ENCODE measurements at regions not wholly inside any gene's neighbourhood (a gene's known extent, or its start where the extent isn't known, plus 50 kb on each side); places are given as distances from the start of the nearest gene placed in this dataset.

- intact Hi-C loops (cut with DNase I), result no loop called here
- TF ChIP-seq CTCF (IDR thresholded peaks at IDR 0.05), result no peak
- no peak for ATAC-seq
- DNase-seq, result no peak
- Histone ChIP-seq H3K9me3 (no peaks in the 10 kb centered on the region), H3K27me3 (no peaks in the 10 kb centered on the region), H3K4me3 (no peak overlapping the region), H3K27ac (no peak overlapping the region), H3K4me1 (no peaks in the 10 kb centered on the region), H3K36me3 (no peaks in the 10 kb centered on the region)
These were observed 50.2 kb upstream of the FAM174B start for GRCh38 chr15:92705764-92706163.

- ATAC-seq (no peak), DNase-seq (no peak)
- no peaks in the 10 kb centered on the region for H3K27me3 ChIP-seq
- H3K27ac ChIP-seq, result no peak overlapping the region
- H3K9me3 ChIP-seq, result no peaks in the 10 kb centered on the region
- H3K4me1 ChIP-seq, result no peaks in the 10 kb centered on the region
- TF ChIP-seq CTCF (IDR thresholded peaks at IDR 0.05), result no peak
- no peaks in the 10 kb centered on the region for H3K36me3 ChIP-seq
- H3K4me3 ChIP-seq, result no peak overlapping the region
- intact Hi-C loops (cut with DNase I), result no loop called here
These were observed 50.6 kb upstream of the FAM174B start for GRCh38 chr15:92706201-92706600.

- H3K36me3 ChIP-seq, result no peaks in the 10 kb centered on the region
- no peaks in the 10 kb centered on the region for H3K9me3 ChIP-seq
- TF ChIP-seq CTCF (IDR thresholded peaks at IDR 0.05), result no peak
- H3K27me3 ChIP-seq, result no peaks in the 10 kb centered on the region
- no peaks in the 10 kb centered on the region for H3K4me1 ChIP-seq
- intact Hi-C loops (cut with DNase I), result no loop called here
- no peak for DNase-seq
- no peak for ATAC-seq
- no peak overlapping the region for H3K27ac ChIP-seq
- no peak overlapping the region for H3K4me3 ChIP-seq
These were observed 52.4 kb upstream of the FAM174B start for GRCh38 chr15:92707880-92708551.

GRCh38 chr15:92708635-92709034 is 53.1 kb upstream of the FAM174B start:
- Histone ChIP-seq H3K27ac (no peak overlapping the region), H3K4me3 (no peak overlapping the region), H3K9me3 (no peaks in the 10 kb centered on the region), H3K36me3 (no peaks in the 10 kb centered on the region), H3K27me3 (no peaks in the 10 kb centered on the region), H3K4me1 (no peaks in the 10 kb centered on the region)
- TF ChIP-seq CTCF (IDR thresholded peaks at IDR 0.05), result no peak
- ATAC-seq, result no peak
- no peak for DNase-seq
- intact Hi-C loops (cut with DNase I), result no loop called here

- Histone ChIP-seq H3K36me3 (no peaks in the 10 kb centered on the region), H3K27ac (no peak overlapping the region), H3K4me1 (peaks cover 3% of the 10 kb centered on the region), H3K27me3 (no peaks in the 10 kb centered on the region), H3K4me3 (no peak overlapping the region), H3K9me3 (no peaks in the 10 kb centered on the region)
- DNase-seq, result no peak
- no peak for ATAC-seq
- TF ChIP-seq CTCF (IDR thresholded peaks at IDR 0.05), result no peak
- intact Hi-C loops (cut with DNase I), result no loop called here
These were observed 53.7 kb upstream of the FAM174B start for GRCh38 chr15:92709110-92709790.

Measured in upper lobe of right lung (tissue), 1 donor.